DND-41 (cell line): ENCODE measurements at regions not wholly inside any gene's neighbourhood (a gene's known extent, or its start where the extent isn't known, plus 50 kb on each side); places are given as distances from the start of the nearest gene placed in this dataset.

Source experiments
- ATAC-seq: fragments of 200-7000 bp; cut with Tn5 transposase; 3 replicates; pipeline ENCODE4 v1.9.1; 2021; ENCODE audit warnings: low read depth; ENCODE audit not compliant: insufficient read depth
- DNase-seq: peaks from one replicate; pipeline ENCODE4 v3.0.0-alpha.2; 2020
- H2AFZ ChIP-seq: 2 replicates; pipeline ENCODE4 v1.6.0; 2012; ENCODE audit warnings: low read depth, low read length
- H3K27ac ChIP-seq: 2 replicates; pipeline ENCODE4 v1.5.1; 2012; ENCODE audit warnings: low read length, inconsistent platforms
- H3K27me3 ChIP-seq: fragments of 200-600 bp; sonication (generic); 2 replicates; pipeline ENCODE4 v1.6.0; 2012; ENCODE audit warnings: low read length, mild to moderate bottlenecking, inconsistent platforms; ENCODE audit not compliant: insufficient read depth, poor library complexity
- H3K36me3 ChIP-seq: 2 replicates; pipeline ENCODE4 v1.5.1; 2012; ENCODE audit warnings: low read length, inconsistent platforms; ENCODE audit not compliant: insufficient read depth
- H3K4me1 ChIP-seq: 2 replicates; pipeline ENCODE4 v1.5.1; 2012; ENCODE audit warnings: mild to moderate bottlenecking, low read length; ENCODE audit not compliant: insufficient read depth
- H3K4me2 ChIP-seq: 2 replicates; pipeline ENCODE4 v1.6.0; 2012; ENCODE audit warnings: mild to moderate bottlenecking, moderate library complexity, low read length, inconsistent platforms; ENCODE audit not compliant: insufficient read depth
- H3K4me3 ChIP-seq, 2 experiments: fragments of 200-600 bp in 1 of 2; shearing (Covaris generic) in 1 of 2; 2 replicates each; pipeline ENCODE4 v1.5.1; 2012 to 2016; ENCODE audit warnings: inconsistent platforms in 2 of 2, low read length in 2 of 2, mild to moderate bottlenecking in 2 of 2, low read depth in 1 of 2, moderate library complexity in 1 of 2
- H3K79me2 ChIP-seq: 2 replicates; pipeline ENCODE4 v1.6.0; 2012; ENCODE audit warnings: low read length, inconsistent platforms; ENCODE audit not compliant: insufficient read depth
- H3K9ac ChIP-seq: 2 replicates; pipeline ENCODE4 v1.6.0; 2012; ENCODE audit warnings: low read depth, mild to moderate bottlenecking, inconsistent platforms, low read length, moderate library complexity
- H3K9me3 ChIP-seq: 2 replicates; pipeline ENCODE4 v1.5.1; 2012; ENCODE audit warnings: low read length, moderate library complexity, mild to moderate bottlenecking, inconsistent platforms; ENCODE audit not compliant: insufficient read depth, severe bottlenecking
- H4K20me1 ChIP-seq: 2 replicates; pipeline ENCODE4 v1.6.0; 2012; ENCODE audit warnings: low read length; ENCODE audit not compliant: insufficient read depth
- EZH2 ChIP-seq: IDR thresholded peaks from 3 replicates; pipeline ENCODE4 v1.6.1; 2012; ENCODE audit warnings: borderline replicate concordance, low read depth, mild to moderate bottlenecking, moderate library complexity, low read length, inconsistent platforms; ENCODE audit not compliant: severe bottlenecking
- TF ChIP-seq, protein P1 (sequence below): IDR thresholded peaks from 2 replicates; pipeline ENCODE4 v1.5.1; 2012; ENCODE audit warnings: borderline replicate concordance, low read length, moderate library complexity, mild to moderate bottlenecking; ENCODE audit not compliant: poor library complexity, severe bottlenecking; ENCODE audit errors: extremely low read depth

DNA sequence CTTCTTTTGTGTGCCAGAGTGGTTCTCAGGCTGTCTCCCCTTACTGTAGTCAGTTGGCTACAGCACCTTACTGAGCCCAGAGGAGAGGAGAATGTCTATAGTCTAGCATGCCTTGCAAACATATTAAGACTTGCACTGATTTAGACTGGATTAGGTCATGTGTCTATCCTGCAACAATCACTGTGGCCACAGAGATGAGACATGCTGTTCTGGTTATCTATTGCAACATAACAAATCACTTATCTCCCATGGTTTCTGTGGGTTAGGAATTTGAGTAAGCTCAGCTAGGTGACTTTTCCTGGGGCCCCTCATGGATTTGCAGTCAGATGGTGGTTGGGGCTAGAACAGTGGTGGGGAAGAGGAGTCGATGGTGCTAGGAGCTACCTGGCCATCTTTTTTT, 261.3 kb downstream of the SOD2 start:
- no peaks in the 10 kb centered on the region for H4K20me1 ChIP-seq
- H3K36me3 ChIP-seq: no peaks in the 10 kb centered on the region
- no peak for ATAC-seq
- no peak overlapping the region for H3K4me3 ChIP-seq
- H3K4me1 ChIP-seq: no peaks in the 10 kb centered on the region
- no peak for DNase-seq
- H3K9me3 ChIP-seq: peaks cover 12% of the 10 kb centered on the region
- H2AFZ ChIP-seq: no peak overlapping the region
- H3K27me3 ChIP-seq: no peaks in the 10 kb centered on the region
- TF ChIP-seq, protein P1, sequence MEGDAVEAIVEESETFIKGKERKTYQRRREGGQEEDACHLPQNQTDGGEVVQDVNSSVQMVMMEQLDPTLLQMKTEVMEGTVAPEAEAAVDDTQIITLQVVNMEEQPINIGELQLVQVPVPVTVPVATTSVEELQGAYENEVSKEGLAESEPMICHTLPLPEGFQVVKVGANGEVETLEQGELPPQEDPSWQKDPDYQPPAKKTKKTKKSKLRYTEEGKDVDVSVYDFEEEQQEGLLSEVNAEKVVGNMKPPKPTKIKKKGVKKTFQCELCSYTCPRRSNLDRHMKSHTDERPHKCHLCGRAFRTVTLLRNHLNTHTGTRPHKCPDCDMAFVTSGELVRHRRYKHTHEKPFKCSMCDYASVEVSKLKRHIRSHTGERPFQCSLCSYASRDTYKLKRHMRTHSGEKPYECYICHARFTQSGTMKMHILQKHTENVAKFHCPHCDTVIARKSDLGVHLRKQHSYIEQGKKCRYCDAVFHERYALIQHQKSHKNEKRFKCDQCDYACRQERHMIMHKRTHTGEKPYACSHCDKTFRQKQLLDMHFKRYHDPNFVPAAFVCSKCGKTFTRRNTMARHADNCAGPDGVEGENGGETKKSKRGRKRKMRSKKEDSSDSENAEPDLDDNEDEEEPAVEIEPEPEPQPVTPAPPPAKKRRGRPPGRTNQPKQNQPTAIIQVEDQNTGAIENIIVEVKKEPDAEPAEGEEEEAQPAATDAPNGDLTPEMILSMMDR: no peak
- no peak overlapping the region for H3K4me2 ChIP-seq
- no peak overlapping the region for H3K27ac ChIP-seq
- no peaks in the 10 kb centered on the region for H3K79me2 ChIP-seq
- H3K9ac ChIP-seq: no peak overlapping the region

DNA sequence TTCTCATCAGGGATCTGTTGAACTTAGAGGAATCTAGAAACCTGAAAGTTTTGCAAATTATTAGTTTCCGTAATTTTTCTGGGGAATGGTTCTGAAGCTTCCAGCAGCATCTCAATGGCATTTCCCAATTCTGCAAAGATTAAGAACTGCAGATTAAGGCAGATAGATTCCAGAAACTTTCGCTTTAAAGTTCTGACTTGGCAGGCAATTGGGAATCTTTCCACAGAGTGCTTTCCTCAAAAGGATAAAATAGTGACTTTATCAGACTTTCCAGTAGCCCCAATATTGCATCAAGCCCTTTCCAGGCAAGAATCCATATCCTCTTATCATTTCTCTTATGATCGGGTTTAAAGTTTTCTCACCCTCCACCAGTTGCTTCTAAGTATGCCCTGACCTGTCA, 261.1 kb downstream of the FNDC1 start:
- H2AFZ ChIP-seq: no peak overlapping the region
- no peak overlapping the region for H3K9ac ChIP-seq
- no peaks in the 10 kb centered on the region for H4K20me1 ChIP-seq
- H3K4me2 ChIP-seq: no peak overlapping the region
- DNase-seq: no peak
- TF ChIP-seq EZH2: no peak
- TF ChIP-seq, protein P1: no peak
- no peaks in the 10 kb centered on the region for H3K36me3 ChIP-seq
- H3K27ac ChIP-seq: no peak overlapping the region
- no peaks in the 10 kb centered on the region for H3K27me3 ChIP-seq
- H3K4me1 ChIP-seq: no peaks in the 10 kb centered on the region
- no peak overlapping the region for H3K4me3 ChIP-seq
- ATAC-seq: no peak
- H3K9me3 ChIP-seq: peaks cover 12% of the 10 kb centered on the region
- no peaks in the 10 kb centered on the region for H3K79me2 ChIP-seq

DNA sequence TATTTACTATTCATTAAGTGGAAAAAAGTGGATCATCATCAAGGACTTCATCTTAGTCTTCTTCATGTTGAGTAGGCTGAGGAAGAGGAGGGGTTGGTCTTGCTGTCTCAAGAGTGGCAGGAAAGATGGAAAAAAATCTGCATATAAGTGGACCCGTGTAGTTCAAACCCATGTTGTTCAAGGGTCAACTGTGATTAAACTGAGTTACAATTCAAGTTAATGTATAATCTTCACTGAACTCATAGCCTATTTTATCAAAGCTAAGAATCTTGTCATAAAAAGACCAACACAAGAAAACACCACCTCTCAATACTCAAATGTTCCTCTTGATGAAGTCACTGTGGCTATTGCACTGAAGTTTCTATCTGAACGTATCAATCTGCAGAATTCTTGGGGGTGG, 260.2 kb downstream of the FNDC1 start:
- no peak overlapping the region for H2AFZ ChIP-seq
- H4K20me1 ChIP-seq: no peaks in the 10 kb centered on the region
- no peaks in the 10 kb centered on the region for H3K79me2 ChIP-seq
- no peak for TF ChIP-seq EZH2
- TF ChIP-seq, protein P1: no peak
- peaks cover 8% of the 10 kb centered on the region for H3K9me3 ChIP-seq
- H3K4me1 ChIP-seq: no peaks in the 10 kb centered on the region
- no peak overlapping the region for H3K9ac ChIP-seq
- H3K4me3 ChIP-seq: no peak overlapping the region
- H3K36me3 ChIP-seq: no peaks in the 10 kb centered on the region
- ATAC-seq: no peak
- no peak for DNase-seq
- no peak overlapping the region for H3K27ac ChIP-seq
- no peaks in the 10 kb centered on the region for H3K27me3 ChIP-seq
- no peak overlapping the region for H3K4me2 ChIP-seq

DNA sequence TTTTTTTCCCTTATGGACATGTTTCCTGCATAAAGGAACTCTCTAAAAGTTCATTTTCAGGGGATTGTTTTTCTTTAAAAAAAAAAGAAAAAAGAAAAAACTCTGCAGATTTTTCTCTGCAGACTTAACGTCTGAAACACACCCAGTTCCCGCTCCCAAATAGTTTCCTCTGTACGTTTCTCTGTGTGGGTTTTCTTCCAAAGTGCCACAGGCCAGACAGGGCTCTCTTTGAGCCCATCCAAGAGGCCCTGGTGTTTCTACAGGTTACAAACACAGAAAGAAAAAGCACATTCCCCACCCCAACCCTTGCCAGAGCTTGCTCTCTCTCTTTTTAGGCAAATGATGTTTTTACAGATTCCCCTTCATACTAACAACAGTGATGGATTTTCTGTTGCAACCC, 258.6 kb downstream of the FNDC1 start:
- no peaks in the 10 kb centered on the region for H3K27me3 ChIP-seq
- no peak for DNase-seq
- ATAC-seq: no peak
- H3K4me2 ChIP-seq: no peak overlapping the region
- H3K36me3 ChIP-seq: no peaks in the 10 kb centered on the region
- TF ChIP-seq, protein P1: no peak
- no peak for TF ChIP-seq EZH2
- no peaks in the 10 kb centered on the region for H3K4me1 ChIP-seq
- H3K79me2 ChIP-seq: no peaks in the 10 kb centered on the region
- H3K4me3 ChIP-seq: no peak overlapping the region
- no peaks in the 10 kb centered on the region for H3K9me3 ChIP-seq
- no peak overlapping the region for H3K9ac ChIP-seq
- H3K27ac ChIP-seq: no peak overlapping the region
- no peak overlapping the region for H2AFZ ChIP-seq
- no peaks in the 10 kb centered on the region for H4K20me1 ChIP-seq
